H1 (cell line): ENCODE measurements at regions not wholly inside any gene's neighbourhood (a gene's known extent, or its start where the extent isn't known, plus 50 kb on each side); places are given as distances from the start of the nearest gene placed in this dataset.

Experiments
- CTCF ChIA-PET: fragments of 300-600 bp; sonication (Branson Sonifier 250); formaldehyde crosslinking; loops from one replicate; lab custom pipeline; 2021; ENCODE audit not compliant: partially characterized antibody; lab: Charles Lee
- POLR2A ChIA-PET: fragments of 300-600 bp; sonication (Branson Sonifier 250); formaldehyde crosslinking; loops from one replicate; lab custom pipeline; 2021; ENCODE audit warnings: inconsistent platforms; ENCODE audit not compliant: partially characterized antibody; lab: Charles Lee
- DNase-seq, 2 experiments: peaks; one replicate each; pipeline versions ENCODE4 v3.0.0 to v3.0.0-alpha.2; 2010 to 2022; ENCODE audit warnings: low spot score in 2 of 2, low read depth in 1 of 2, mixed read lengths in 1 of 2
- FAIRE-seq: peaks from 2 replicates; lab custom pipeline; 2011; peaks lifted over from hg19 to GRCh38; lab: Jason Lieb, UNC
- H2AFZ ChIP-seq: 2 replicates; pipeline ENCODE4 v1.8.1; 2012; ENCODE audit warnings: low read length, inconsistent platforms
- H2AK5ac ChIP-seq: 2 replicates; pipeline ENCODE4 v1.6.1; 2013; ENCODE audit warnings: low read depth, low read length
- H2BK120ac ChIP-seq: replicated peaks from 2 replicates; pipeline ENCODE3; 2013; ENCODE audit warnings: low read depth, low read length, inconsistent platforms
- H2BK12ac ChIP-seq: 2 replicates; pipeline ENCODE4 v1.6.1; 2013; ENCODE audit warnings: low read depth, low read length
- H2BK15ac ChIP-seq: 2 replicates; pipeline ENCODE4 v1.6.1; 2013; ENCODE audit warnings: low read length
- H2BK20ac ChIP-seq: 2 replicates; pipeline ENCODE4 v1.6.1; 2013; ENCODE audit warnings: low read length
- H2BK5ac ChIP-seq: 2 replicates; pipeline ENCODE4 v1.6.1; 2013; ENCODE audit warnings: low read depth, low read length
- H3K14ac ChIP-seq: 2 replicates; pipeline ENCODE4 v1.6.1; 2013; ENCODE audit warnings: inconsistent platforms; ENCODE audit not compliant: insufficient read length
- H3K18ac ChIP-seq: 2 replicates; pipeline ENCODE4 v1.6.1; 2013; ENCODE audit warnings: low read length; ENCODE audit errors: extremely low read depth
- H3K23ac ChIP-seq: 2 replicates; pipeline ENCODE4 v1.6.1; 2013; ENCODE audit warnings: inconsistent platforms; ENCODE audit not compliant: insufficient read length
- H3K23me2 ChIP-seq: 2 replicates; pipeline ENCODE4 v1.6.1; 2013; ENCODE audit warnings: low read depth, low read length
- H3K27ac ChIP-seq: 2 replicates; pipeline ENCODE4 v1.6.1; 2011; ENCODE audit warnings: low read depth, low read length, inconsistent platforms
- H3K27me3 ChIP-seq, 4 experiments: replicated peaks in 1 of 4; 1 replicate in 1 of 4; 2 replicates in 3 of 4; pipeline versions ENCODE4 v1.6.1 to v1.8.1; 2011 to 2013; ENCODE audit warnings: low read length in 3 of 4, mild to moderate bottlenecking in 3 of 4, inconsistent platforms in 2 of 4, mixed read lengths in 2 of 4, moderate library complexity in 1 of 4; ENCODE audit not compliant: control insufficient read depth in 3 of 4, insufficient read depth in 3 of 4; ENCODE audit errors: extremely low read depth in 1 of 4
- H3K36me3 ChIP-seq, 4 experiments: 2 replicates each; pipeline versions ENCODE4 v1.6.1 to v1.8.1; 2011 to 2013; ENCODE audit warnings: mild to moderate bottlenecking in 4 of 4, low read length in 3 of 4, moderate library complexity in 2 of 4, control low read depth in 1 of 4, inconsistent platforms in 1 of 4; ENCODE audit not compliant: insufficient read depth in 4 of 4, control insufficient read depth in 2 of 4
- H3K4ac ChIP-seq: replicated peaks from 2 replicates; pipeline ENCODE3; 2013; ENCODE audit warnings: low read length, low read depth, mixed read lengths, inconsistent platforms; ENCODE audit not compliant: insufficient read length
- H3K4me1 ChIP-seq, 4 experiments: replicated peaks in 1 of 4; 1 replicate in 1 of 4; 2 replicates in 3 of 4; pipeline versions ENCODE4 v1.6.1 to v1.8.1; 2011 to 2013; ENCODE audit warnings: low read length in 3 of 4, inconsistent platforms in 2 of 4, mixed read lengths in 1 of 4; ENCODE audit not compliant: insufficient read depth in 4 of 4, control insufficient read depth in 3 of 4
- H3K4me2 ChIP-seq, 2 experiments: 2 replicates each; pipeline versions ENCODE4 v1.6.1 to v1.8.1; 2011 to 2013; ENCODE audit warnings: low read depth in 2 of 2, low read length in 2 of 2, control low read depth in 1 of 2, inconsistent platforms in 1 of 2, mild to moderate bottlenecking in 1 of 2; ENCODE audit not compliant: insufficient read depth in 1 of 2
- H3K4me3 ChIP-seq, 4 experiments: fragments of 200-600, 300-600 bp in 1 of 4; sonication (generic), shearing (Covaris generic), sonication (Bioruptor Twin) in 1 of 4; 2 replicates each; pipeline versions ENCODE4 v1.5.1 to v1.8.1; 2011 to 2016; ENCODE audit warnings: low read length in 4 of 4, low read depth in 3 of 4, control low read depth in 2 of 4, inconsistent platforms in 2 of 4, mild to moderate bottlenecking in 2 of 4, mixed read lengths in 1 of 4, moderate library complexity in 1 of 4; ENCODE audit not compliant: insufficient read depth in 2 of 4; ENCODE audit errors: extremely low read depth in 1 of 4
- H3K56ac ChIP-seq: replicated peaks from 2 replicates; pipeline ENCODE3; 2013; ENCODE audit warnings: low read depth, mild to moderate bottlenecking, mixed read lengths, low read length, inconsistent platforms; ENCODE audit not compliant: insufficient read length
- H3K79me1 ChIP-seq: 2 replicates; pipeline ENCODE4 v1.6.1; 2013; ENCODE audit warnings: low read depth, low read length, control low read depth
- H3K79me2 ChIP-seq, 2 experiments: 2 replicates each; pipeline versions ENCODE4 v1.6.1 to v1.8.1; 2012 to 2013; ENCODE audit warnings: low read length in 2 of 2, mild to moderate bottlenecking in 2 of 2, inconsistent platforms in 1 of 2; ENCODE audit not compliant: insufficient read depth in 2 of 2, control insufficient read depth in 1 of 2
- H3K9ac ChIP-seq, 4 experiments: replicated peaks in 1 of 4; 1 replicate in 1 of 4; 2 replicates in 3 of 4; pipeline versions ENCODE4 v1.6.1 to v1.8.1; 2011 to 2013; ENCODE audit warnings: low read depth in 3 of 4, low read length in 3 of 4, control low read depth in 2 of 4, mild to moderate bottlenecking in 2 of 4, moderate library complexity in 2 of 4, inconsistent platforms in 1 of 4; ENCODE audit errors: extremely low read depth in 1 of 4
- H3K9me3 ChIP-seq, 2 experiments: 2 replicates each; pipeline versions ENCODE4 v1.6.1 to v1.8.1; 2012 to 2013; ENCODE audit warnings: mild to moderate bottlenecking in 2 of 2, moderate library complexity in 2 of 2, control low read depth in 1 of 2, inconsistent platforms in 1 of 2, low read depth in 1 of 2, low read length in 1 of 2, mixed read lengths in 1 of 2; ENCODE audit not compliant: insufficient read depth in 2 of 2
- H4K20me1 ChIP-seq, 2 experiments: replicated peaks in 1 of 2; 2 replicates each; pipeline versions ENCODE3 to v1.8.1; 2011 to 2013; ENCODE audit warnings: inconsistent platforms in 2 of 2, low read length in 2 of 2, mild to moderate bottlenecking in 1 of 2; ENCODE audit not compliant: insufficient read depth in 2 of 2, control insufficient read depth in 1 of 2
- H4K5ac ChIP-seq: 2 replicates; pipeline ENCODE4 v1.6.1; 2013; ENCODE audit warnings: low read length, low read depth, mixed read lengths, inconsistent platforms; ENCODE audit not compliant: insufficient read length
- H4K8ac ChIP-seq: 2 replicates; pipeline ENCODE4 v1.8.0; 2013; ENCODE audit warnings: mild to moderate bottlenecking, moderate library complexity, low read length, inconsistent platforms; ENCODE audit not compliant: insufficient read depth; ENCODE audit errors: extremely low read depth
- H4K91ac ChIP-seq: replicated peaks from 2 replicates; pipeline ENCODE3; 2013; ENCODE audit warnings: low read length, mixed read lengths, inconsistent platforms; ENCODE audit not compliant: insufficient read length
- ASH2L ChIP-seq: fragments of 200-600, 300-600 bp; sonication (generic); IDR thresholded peaks from one replicate; pipeline ENCODE4 v1.7.1; 2017; ENCODE audit warnings: low read length
- BACH1 ChIP-seq: IDR thresholded peaks from 2 replicates; pipeline ENCODE4 v1.6.1; 2012; ENCODE audit warnings: low read length, improper control_type of control experiment
- CBX5 ChIP-seq: fragments of 300-800, 300-1000 bp; sonication (generic); IDR thresholded peaks from 2 replicates; pipeline ENCODE4 v1.7.1; 2016; ENCODE audit warnings: antibody characterized with exemption, low read length, low read depth
- CHD2 ChIP-seq: IDR thresholded peaks from 2 replicates; pipeline ENCODE4 v1.6.1; 2012; ENCODE audit warnings: low read length, improper control_type of control experiment
- GABPA ChIP-seq: IDR thresholded peaks from 2 replicates; pipeline ENCODE4 v1.6.1; 2011; ENCODE audit warnings: mild to moderate bottlenecking, low read length, moderate library complexity, borderline replicate concordance; ENCODE audit not compliant: insufficient read depth
- JUND ChIP-seq: IDR thresholded peaks from 2 replicates; pipeline ENCODE4 v1.6.1; 2011; ENCODE audit warnings: mild to moderate bottlenecking, improper control_type of control experiment, low read length
- KDM4A ChIP-seq: IDR thresholded peaks from one replicate; pipeline ENCODE4 v1.7.1; 2012; ENCODE audit warnings: low read depth, mild to moderate bottlenecking, moderate library complexity, low read length, inconsistent platforms; ENCODE audit not compliant: severe bottlenecking
- NRF1 ChIP-seq: IDR thresholded peaks from 2 replicates; pipeline ENCODE4 v1.6.1; 2011; ENCODE audit warnings: mild to moderate bottlenecking, low read depth, low read length, improper control_type of control experiment
- RBBP5 ChIP-seq: IDR thresholded peaks from 2 replicates; pipeline ENCODE4 v1.7.1; 2012; ENCODE audit warnings: low read depth, mild to moderate bottlenecking, inconsistent platforms, low read length, moderate library complexity, borderline replicate concordance
- SP1 ChIP-seq: IDR thresholded peaks from 2 replicates; pipeline ENCODE4 v1.6.1; 2011; ENCODE audit warnings: low read depth, low read length
- SRF ChIP-seq: IDR thresholded peaks from 2 replicates; pipeline ENCODE4 v1.6.1; 2011; ENCODE audit warnings: mild to moderate bottlenecking, low read depth, low read length, moderate library complexity
- TBP ChIP-seq: IDR thresholded peaks from 2 replicates; pipeline ENCODE4 v1.6.1; 2011; ENCODE audit warnings: low read depth, low read length, improper control_type of control experiment
- WGBS, 2 experiments: shearing (Covaris generic) in 1 of 2; methylation state at CpG; one replicate each; pipeline versions ENCODE4 v1.1.6 to v1.1.7; 2013 to 2015; ENCODE audit warnings: low lambda C conversion rate in 2 of 2, mixed read lengths in 2 of 2, inconsistent platforms in 1 of 2, low coverage in 1 of 2, missing lambda C conversion rate in 1 of 2; ENCODE audit not compliant: insufficient replicate concordance in 2 of 2, insufficient coverage in 1 of 2, insufficient read length in 1 of 2; ENCODE audit errors: extremely low coverage in 1 of 2, missing lambda C conversion rate in 1 of 2; 5-methylcytosine and 5-hydroxymethylcytosine counted together

- Histone ChIP-seq H4K91ac (no peak overlapping the region), H4K20me1 (no peaks in the 10 kb centered on the region), H2BK20ac (no peak overlapping the region), H3K79me1 (no peaks in the 10 kb centered on the region), H3K79me2 (no peaks in the 10 kb centered on the region), H3K27me3 (no peaks in the 10 kb centered on the region), H4K8ac (no peak overlapping the region), H3K4ac (no peak overlapping the region), H3K27ac (no peak overlapping the region), H2AK5ac (no peak overlapping the region), H2BK5ac (no peak overlapping the region), H3K9ac (no peak overlapping the region), H2BK15ac (no peak overlapping the region), H3K18ac (no peak overlapping the region), H3K14ac (no peak overlapping the region), H3K4me1 (no peaks in the 10 kb centered on the region), H2AFZ (no peak overlapping the region), H3K56ac (no peak overlapping the region), H3K4me2 (no peak overlapping the region), H3K23me2 (no peaks in the 10 kb centered on the region), H3K4me3 (no peak overlapping the region), H2BK120ac (no peak overlapping the region), H3K23ac (no peak overlapping the region), H4K5ac (no peak overlapping the region), H2BK12ac (no peak overlapping the region), H3K9me3 (peaks cover 14 to 16% of the 10 kb centered on the region in 2 experiments), H3K36me3 (no peaks in the 10 kb centered on the region)
- FAIRE-seq (no peak), DNase-seq (no peak)
- TF ChIP-seq CBX5 (no peak), ASH2L (no peak), RBBP5 (no peak), GABPA (no peak), JUND (no peak), TBP (no peak), SRF (no peak), NRF1 (no peak), CHD2 (no peak), SP1 (no peak), KDM4A (no peak), BACH1 (no peak)
- CTCF ChIA-PET = interaction anchor here (1.4 kb wide), 1 partner anchor 11 kb away, joined by 5 read pairs; no protein-coding TSS in a partner anchor
- POLR2A ChIA-PET = no interaction called here
- 100% methylated on average over 2 of the region's 2 CpGs; no CpG with 5 or more reads in 1 of the 2 experiments for WGBS, 2 experiments
These were observed 165.4 kb downstream of the SI start for GRCh38 chr3:164912916-164913315.
